Gastroesophageal sphincter (tissue), 3 donors: ENCODE measurements at regions not wholly inside any gene's neighbourhood (a gene's known extent, or its start where the extent isn't known, plus 50 kb on each side); places are given as distances from the start of the nearest gene placed in this dataset.

Source experiments
- CTCF ChIP-seq, 4 experiments: fragments of 200-600 bp in 2 of 4; fragments of 450-650 bp in 2 of 4; sonication (generic) in 1 of 4; IDR thresholded peaks; one replicate each; pipeline ENCODE4 v1.5.1; 2017 to 2019; ENCODE audit warnings: antibody characterized with exemption in 4 of 4, mild to moderate bottlenecking in 2 of 4, moderate library complexity in 2 of 4
- EP300 ChIP-seq: sonication (generic); formaldehyde crosslinking; IDR thresholded peaks from one replicate; pipeline ENCODE4 v1.6.1; 2017; ENCODE audit warnings: antibody characterized with exemption, mild to moderate bottlenecking
- POLR2A ChIP-seq, 2 donors: fragments of 450-650 bp; IDR thresholded peaks; one replicate each; pipeline ENCODE4 v1.6.1; 2017; ENCODE audit warnings: antibody characterized with exemption in 2 of 2, mild to moderate bottlenecking in 2 of 2, moderate library complexity in 1 of 2
- POLR2AphosphoS5 ChIP-seq: sonication (generic); formaldehyde crosslinking; IDR thresholded peaks from one replicate; pipeline ENCODE4 v1.6.1; 2017; ENCODE audit warnings: antibody characterized with exemption

DNA sequence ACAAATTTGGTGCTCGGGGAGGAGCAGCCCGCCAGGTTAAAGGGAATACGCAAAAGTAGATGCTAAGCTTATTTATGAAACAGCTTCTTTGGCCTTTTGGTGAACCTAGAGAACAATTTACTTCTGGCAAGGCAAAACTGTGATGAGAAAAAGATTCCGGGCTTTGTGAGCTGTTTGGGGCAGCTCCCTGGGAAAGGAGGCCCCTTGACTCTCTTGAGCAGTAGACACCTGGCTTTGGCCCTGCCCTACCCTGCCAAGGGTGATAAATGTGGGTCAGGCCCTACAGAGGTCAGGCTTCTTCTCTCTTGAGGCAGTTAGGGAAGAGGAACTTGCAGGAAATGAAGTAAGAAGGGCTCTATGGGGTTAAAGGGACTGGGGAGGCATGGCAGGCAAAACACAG, 509.6 kb downstream of the MID1IP1 start:
- TF ChIP-seq CTCF (IDR thresholded peaks at IDR 0.05), result no peak
- no peak for TF ChIP-seq POLR2A (IDR thresholded peaks at IDR 0.05)
- no peak for TF ChIP-seq EP300
- TF ChIP-seq POLR2AphosphoS5, result no peak
